ENCODE measurements at regions not wholly inside any gene's neighbourhood (a gene's known extent, or its start where the extent isn't known, plus 50 kb on each side); places are given as distances from the start of the nearest gene placed in this dataset.
A peak's percentile ranks its signal among the peaks of the same experiment; 100 is the strongest.

GRCh38 chr1:34606504-34606903 lies 148.3 kb upstream of the GJB5 start:
- DNase-seq (ENCODE audit: low spot score), result no peak

- DNase-seq (ENCODE audit: low spot score), result no peak
Measured at GRCh38 chr1:34610063-34610462, 144.8 kb upstream of the GJB5 start.

- DNase-seq (ENCODE audit: low spot score), result no peak
Measured at GRCh38 chr1:34611571-34611970, 143.3 kb upstream of the GJB5 start.

DNA sequence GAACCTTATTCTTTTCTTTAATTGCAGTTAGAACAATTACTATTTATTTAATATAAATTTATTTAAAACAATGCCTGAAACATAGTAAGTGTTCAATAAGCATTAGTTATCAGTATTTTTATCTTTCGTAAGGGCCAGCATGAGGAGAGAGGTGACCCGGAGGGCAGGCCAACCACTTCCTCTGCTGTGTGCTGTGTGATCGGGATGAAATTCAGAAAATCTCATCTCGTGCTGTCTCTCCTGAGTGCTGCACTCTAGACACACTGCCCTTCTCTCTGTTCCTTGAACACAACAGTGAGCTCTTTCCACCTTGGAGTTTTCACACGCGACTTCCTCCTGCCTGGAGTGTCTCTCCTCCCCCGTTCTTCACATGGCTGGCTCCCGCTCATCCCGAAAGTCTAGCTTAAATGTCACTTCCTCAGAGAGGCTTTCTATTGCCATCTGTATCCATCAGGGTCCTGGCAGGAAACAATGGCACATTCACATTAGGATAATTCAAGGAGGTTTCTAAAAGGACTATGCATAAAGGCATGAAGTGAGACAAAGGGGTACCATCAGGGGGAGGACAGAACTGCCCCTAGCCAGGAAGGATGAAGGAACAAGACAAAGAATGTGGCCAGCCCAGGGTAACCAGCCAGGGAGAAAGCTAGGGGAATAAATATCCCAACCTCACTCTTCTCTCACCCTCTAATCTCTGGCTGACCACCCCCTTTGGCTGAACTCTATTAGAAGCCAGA lies 142.6 kb upstream of the GJB5 start:
- DNase-seq (ENCODE audit: low spot score), result no peak

DNA sequence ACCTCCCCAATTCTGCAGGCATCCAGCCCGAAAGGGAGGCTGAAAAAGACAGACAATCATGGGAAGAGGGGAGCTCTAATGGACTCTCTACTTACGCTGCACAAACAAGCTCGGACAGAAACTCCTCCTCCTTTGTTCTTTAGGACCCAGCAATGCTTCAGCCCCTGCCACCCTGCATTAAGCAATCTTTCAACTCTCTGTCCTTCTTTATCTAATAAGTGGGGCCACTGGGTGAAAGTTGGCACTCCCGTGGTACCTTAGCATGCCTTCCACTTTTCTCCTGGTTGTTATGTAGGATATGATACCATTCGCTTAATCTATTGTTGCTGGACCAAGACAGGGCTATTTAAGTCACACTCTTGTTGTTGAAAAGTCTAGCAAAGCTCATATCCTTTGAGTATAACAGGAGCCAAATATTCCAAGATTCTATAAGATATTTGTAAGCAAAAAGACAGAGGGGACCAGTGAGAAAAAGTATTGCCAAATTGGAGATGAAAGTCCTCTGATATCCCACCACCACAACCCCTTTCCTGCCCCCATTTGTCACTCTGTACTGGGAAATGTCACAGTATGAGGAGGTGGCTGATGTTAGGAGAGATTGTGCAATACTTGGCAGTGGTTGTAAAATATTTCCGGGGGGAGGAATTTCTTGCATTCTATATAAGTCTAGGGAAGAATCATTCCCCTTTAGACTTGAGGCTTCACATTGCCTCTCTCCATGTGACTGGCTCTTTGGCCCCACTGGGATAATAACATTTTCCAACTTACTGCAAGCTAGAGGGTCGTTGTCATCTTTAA lies 137.3 kb upstream of the GJB5 start:
- no peak for DNase-seq (ENCODE audit: low spot score)

DNA sequence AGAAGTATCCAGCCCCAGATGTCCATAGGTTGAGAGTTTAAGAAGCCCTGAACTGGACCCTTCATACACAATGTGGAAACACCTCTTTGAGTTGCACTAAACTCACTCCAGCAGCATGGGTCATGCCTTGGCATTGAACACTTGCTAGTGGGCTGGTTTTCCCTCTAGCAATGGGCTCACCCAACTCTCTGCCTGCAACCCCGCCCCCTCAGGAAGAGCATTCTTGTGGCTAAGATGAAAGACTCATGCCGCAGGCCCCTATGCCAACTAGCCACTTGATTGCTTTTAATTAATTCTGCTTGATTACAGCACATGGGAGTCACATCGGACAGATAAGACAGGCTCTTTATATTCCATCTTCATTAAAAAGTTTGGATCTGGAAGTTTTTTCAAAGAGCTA lies 136.5 kb upstream of the GJB5 start:
- DNase-seq (ENCODE audit: low spot score), result peak; percentile 2

DNA sequence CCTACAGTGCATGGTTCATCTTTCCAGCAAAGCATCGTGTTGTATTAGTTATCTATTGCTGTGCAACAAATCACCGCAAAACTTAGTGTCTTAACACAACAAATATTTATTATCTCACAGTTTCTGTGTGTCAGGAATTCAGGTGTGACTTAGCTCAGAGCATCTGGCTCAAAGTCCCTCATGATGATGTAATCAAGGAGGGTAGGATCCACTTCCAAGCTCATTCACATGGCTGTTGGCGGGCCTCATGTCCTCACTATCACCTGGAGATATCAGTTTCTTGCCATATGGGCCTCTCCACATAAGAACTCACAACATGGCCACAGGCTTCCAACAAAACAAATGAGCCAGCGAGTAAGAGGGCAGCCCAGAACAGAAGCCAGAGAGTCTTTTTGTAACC lies 135.6 kb upstream of the GJB5 start:
- no peak for DNase-seq (ENCODE audit: low spot score)

DNA sequence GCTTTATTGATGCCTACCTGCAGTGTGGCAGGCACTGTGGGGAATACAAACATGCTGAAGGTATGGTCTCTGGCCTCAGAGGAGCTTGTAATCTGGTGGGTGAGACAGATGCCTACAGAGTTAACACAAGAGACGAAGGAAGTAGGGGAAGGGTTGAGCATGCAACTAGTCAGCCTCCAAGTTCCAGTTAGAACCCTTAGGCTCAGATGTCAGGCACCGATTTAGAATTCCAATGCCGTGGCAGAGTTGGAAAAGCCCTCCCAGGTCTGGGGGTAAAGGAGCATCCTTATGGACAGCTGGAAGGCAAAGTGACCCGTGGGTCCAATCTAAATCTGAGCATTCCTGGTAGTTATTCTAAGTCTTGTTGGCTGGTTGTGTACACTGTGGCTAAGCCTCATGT lies 132.9 kb upstream of the GJB5 start:
- DNase-seq (ENCODE audit: low spot score), result no peak

GRCh38 chr1:34625521-34626015 lies 129.3 kb upstream of the GJB5 start:
- no peak for DNase-seq (ENCODE audit: low spot score)

GRCh38 chr1:34627465-34628240 lies 127.2 kb upstream of the GJB5 start:
- no peak for DNase-seq (ENCODE audit: low spot score)

DNA sequence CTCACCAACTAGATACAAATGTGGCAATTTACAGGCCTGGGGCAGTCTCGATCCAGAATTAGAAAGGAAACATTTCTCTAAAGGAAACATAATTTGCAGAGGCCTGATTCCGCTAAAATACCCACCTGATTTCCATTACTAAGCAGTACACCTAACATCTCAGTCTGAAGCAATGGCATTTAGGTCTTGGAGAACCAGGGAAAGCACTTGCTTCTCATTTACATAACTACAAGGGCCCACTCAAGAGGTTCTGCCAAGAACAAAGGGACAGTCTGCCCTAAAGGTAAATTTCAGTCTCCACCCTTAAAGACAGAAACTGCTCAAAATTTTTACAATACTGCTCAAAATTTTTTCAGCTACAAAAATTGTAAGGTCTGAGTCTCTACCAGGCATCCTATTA lies 123.7 kb upstream of the GJB5 start:
- no peak for DNase-seq (ENCODE audit: low spot score)

DNA sequence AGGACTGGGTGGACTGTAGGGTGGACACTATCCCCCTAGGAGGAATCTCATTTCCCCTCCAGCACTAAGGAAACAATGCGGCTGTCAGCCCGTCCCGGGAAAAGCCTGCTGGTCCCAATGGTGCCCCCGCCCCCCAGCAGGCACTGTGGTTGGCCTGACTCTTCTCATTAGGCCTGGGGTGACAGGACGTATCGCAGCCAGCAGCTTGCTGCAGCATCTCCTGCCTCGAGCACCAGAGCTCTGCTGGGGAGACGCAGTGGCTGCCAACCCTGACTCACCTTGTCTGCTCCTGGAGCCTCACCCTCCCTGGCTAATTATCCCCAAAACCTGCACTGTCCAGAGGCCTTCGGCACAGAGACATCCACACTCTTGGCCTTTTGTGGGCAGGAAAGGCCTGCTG lies 115.1 kb upstream of the GJB5 start:
- DNase-seq (ENCODE audit: low spot score), result no peak

- no peak for DNase-seq (ENCODE audit: low spot score)
Measured at GRCh38 chr1:34640654-34641401, 114.0 kb upstream of the GJB5 start.

DNA sequence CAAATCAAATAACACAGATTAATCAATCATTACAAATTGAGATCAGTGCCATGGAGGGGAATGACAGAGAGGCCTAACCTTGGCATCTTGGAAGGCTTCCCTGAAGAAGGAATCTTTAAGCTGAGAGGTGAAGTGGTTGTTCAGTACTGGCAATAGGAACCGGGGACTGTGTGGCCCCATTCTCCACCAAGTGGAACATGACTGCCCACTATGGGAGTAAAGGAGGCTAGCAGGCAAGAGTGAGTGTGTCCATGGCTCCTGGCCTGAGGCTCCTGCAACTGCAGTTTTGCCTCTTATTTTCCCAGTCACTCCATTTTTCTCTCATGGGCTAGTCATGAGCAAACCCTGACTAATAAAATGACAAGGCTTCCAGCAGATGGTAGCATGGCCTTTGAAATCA lies 112.2 kb upstream of the GJB5 start:
- DNase-seq (ENCODE audit: low spot score), result no peak

- DNase-seq (ENCODE audit: low spot score), result no peak
Measured at GRCh38 chr1:34645109-34645688, 109.6 kb upstream of the GJB5 start.

GRCh38 chr1:34645919-34646318 lies 108.9 kb upstream of the GJB5 start:
- DNase-seq (ENCODE audit: low spot score), result no peak

DNA sequence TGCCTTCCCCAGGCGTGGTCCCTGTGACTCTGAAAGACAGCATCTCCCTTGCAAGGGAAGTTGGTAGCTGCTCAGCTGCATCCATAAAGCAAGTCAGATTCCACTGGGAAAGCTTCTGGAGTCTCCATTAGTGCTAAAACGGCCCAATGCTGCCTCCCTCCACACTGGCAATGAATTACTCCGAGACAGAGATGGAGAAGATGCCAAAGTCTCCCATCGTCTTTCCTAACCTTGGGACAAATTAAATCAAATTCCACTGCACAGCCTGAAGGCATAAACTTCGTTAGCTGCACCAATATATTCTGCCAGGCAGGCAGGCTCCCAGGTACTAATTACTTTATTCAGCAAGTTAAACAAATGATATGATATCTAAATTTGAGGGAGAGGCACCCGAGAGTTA lies 106.3 kb upstream of the GJB5 start:
- DNase-seq (ENCODE audit: low spot score), result no peak

GRCh38 chr1:34650090-34650489 lies 104.8 kb upstream of the GJB5 start:
- DNase-seq (ENCODE audit: low spot score), result no peak

DNA sequence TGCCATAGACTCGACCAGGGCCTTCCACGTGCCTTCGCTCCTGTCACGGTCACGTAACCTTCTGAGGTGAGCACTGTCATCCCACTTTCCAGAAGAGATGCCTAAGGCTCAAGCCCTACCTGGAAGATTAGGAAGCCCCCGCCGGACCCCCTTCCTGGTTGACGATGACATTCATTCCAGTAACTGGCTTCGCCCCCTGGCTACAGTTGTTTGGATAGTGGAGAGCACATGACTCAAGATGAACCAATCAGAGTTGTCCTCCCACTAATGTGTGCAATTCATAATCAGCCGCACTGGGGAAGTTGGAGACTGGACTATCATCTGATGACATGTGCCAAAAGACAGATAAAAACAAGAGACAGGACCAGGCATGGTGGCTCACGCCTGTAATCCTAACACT lies 104.0 kb upstream of the GJB5 start:
- DNase-seq (ENCODE audit: low spot score), result no peak

- DNase-seq (ENCODE audit: low spot score), result no peak
Measured at GRCh38 chr1:34653110-34653509, 101.7 kb upstream of the GJB5 start.

- no peak for DNase-seq (ENCODE audit: low spot score)
Measured at GRCh38 chr1:34655206-34655874, 99.5 kb upstream of the GJB5 start.

Measured in LoVo (cell line).